ENCODE measurements at regions not wholly inside any gene's neighbourhood (a gene's known extent, or its start where the extent isn't known, plus 50 kb on each side); places are given as distances from the start of the nearest gene placed in this dataset.

GRCh38 chr17:13749166-13749890 lies 147.6 kb upstream of the HS3ST3A1 start:
- no peak for DNase-seq (ENCODE audit: low read depth)
- H3K4me3 ChIP-seq (ENCODE audit: control insufficient read depth, low read depth, low read length), result no peak overlapping the region
- no peak for TF ChIP-seq CTCF (conservative IDR thresholded peaks at IDR 0.05; ENCODE audit: control insufficient read depth, insufficient read depth, low read depth, low read length)

- no peak for TF ChIP-seq CTCF (conservative IDR thresholded peaks at IDR 0.05; ENCODE audit: control insufficient read depth, insufficient read depth, low read depth, low read length)
These were observed 148.1 kb upstream of the HS3ST3A1 start for GRCh38 chr17:13749891-13750235.

GRCh38 chr17:13750816-13751793 lies 149.4 kb upstream of the HS3ST3A1 start:
- no peak for DNase-seq (ENCODE audit: low read depth)
- TF ChIP-seq CTCF (conservative IDR thresholded peaks at IDR 0.05; ENCODE audit: control insufficient read depth, insufficient read depth, low read depth, low read length), result no peak
- no peak overlapping the region for H3K4me3 ChIP-seq (ENCODE audit: control insufficient read depth, low read depth, low read length)

More at GRCh38 chr17:13749891-13750235, 148.1 kb upstream of the HS3ST3A1 start:
- H3K4me3 ChIP-seq (ENCODE audit: control insufficient read depth, low read depth, low read length), result no peak overlapping the region
- no peak for DNase-seq (ENCODE audit: low read depth)

- TF ChIP-seq CTCF (conservative IDR thresholded peaks at IDR 0.05; ENCODE audit: control insufficient read depth, insufficient read depth, low read depth, low read length), result no peak
These were observed 151.4 kb upstream of the HS3ST3A1 start for GRCh38 chr17:13753154-13753553.

GRCh38 chr17:13753771-13754170 lies 152.0 kb upstream of the HS3ST3A1 start:
- DNase-seq (ENCODE audit: low read depth), result no peak
- H3K4me3 ChIP-seq (ENCODE audit: control insufficient read depth, low read depth, low read length), result no peak overlapping the region
- no peak for TF ChIP-seq CTCF (conservative IDR thresholded peaks at IDR 0.05; ENCODE audit: control insufficient read depth, insufficient read depth, low read depth, low read length)

More at GRCh38 chr17:13753154-13753553, 151.4 kb upstream of the HS3ST3A1 start:
- no peak overlapping the region for H3K4me3 ChIP-seq (ENCODE audit: control insufficient read depth, low read depth, low read length)
- DNase-seq (ENCODE audit: low read depth), result no peak

- no peak for DNase-seq (ENCODE audit: low read depth)
- H3K4me3 ChIP-seq (ENCODE audit: control insufficient read depth, low read depth, low read length), result no peak overlapping the region
These were observed 154.1 kb upstream of the HS3ST3A1 start for GRCh38 chr17:13755851-13756250.

More at GRCh38 chr17:13755851-13756250, 154.1 kb upstream of the HS3ST3A1 start:
- no peak for TF ChIP-seq CTCF (conservative IDR thresholded peaks at IDR 0.05; ENCODE audit: control insufficient read depth, insufficient read depth, low read depth, low read length)

All from fibroblast of mammary gland (primary cell).